ENCODE measurements at regions not wholly inside any gene's neighbourhood (a gene's known extent, or its start where the extent isn't known, plus 50 kb on each side); places are given as distances from the start of the nearest gene placed in this dataset.

DNA sequence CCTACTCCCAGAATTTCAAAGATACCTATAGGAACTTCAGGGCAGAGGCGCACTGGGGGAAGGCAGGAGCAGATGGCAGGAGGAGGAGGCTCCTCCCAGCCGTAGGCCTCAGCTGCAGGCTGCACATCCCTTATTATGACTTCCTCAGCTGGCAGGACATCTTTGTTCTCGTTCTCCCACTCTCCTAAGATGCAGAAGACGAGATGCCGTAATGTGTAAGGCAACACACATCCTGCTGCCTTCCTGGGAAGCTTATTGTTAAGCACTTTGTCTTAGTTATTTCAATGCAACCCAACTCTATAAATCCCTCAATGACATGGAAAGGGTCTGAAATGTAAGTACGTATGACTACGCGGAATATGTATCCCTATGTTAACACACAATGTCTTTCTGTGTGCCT is 599.8 kb upstream of the MGMT start:
- DNase-seq: no peak

DNA sequence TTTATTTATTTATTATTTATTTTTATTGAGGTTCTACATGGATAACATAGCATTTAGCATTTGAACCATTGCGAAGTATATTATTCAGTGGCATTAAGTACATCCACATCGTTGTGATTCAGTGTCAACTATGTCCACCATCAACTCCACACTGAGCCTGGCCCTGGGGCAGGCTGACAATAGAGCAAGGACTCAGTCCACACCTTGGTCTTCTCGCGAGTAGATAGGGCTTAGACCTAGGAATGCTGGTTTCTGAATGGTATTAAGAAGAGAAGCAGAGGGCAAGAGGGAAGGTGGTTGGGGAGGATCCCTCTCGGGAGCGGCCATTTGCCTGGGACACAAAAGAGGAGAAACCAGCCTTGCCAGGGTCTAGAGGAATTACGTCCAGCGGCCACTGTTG is 599.2 kb upstream of the MGMT start:
- no peak for DNase-seq

DNA sequence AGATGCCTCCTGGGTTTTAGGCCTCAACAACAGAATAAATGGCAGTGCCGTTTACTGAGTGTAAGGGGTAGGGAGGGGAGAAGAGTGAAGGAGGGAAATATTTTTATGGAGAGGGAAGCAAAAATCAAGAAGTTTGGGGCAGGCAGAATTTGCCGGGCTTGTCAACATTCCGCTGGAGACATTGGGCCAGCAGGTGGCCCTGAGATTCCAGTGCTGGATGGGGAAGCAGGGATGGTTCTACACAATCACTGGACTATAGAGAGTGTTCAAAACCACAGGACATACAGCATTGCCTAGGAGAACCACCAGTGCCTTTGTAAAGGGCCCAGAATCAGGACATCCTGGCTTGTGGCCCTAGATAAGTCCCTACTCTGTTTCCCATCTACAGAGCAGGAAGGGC is 598.6 kb upstream of the MGMT start:
- DNase-seq: no peak

DNA sequence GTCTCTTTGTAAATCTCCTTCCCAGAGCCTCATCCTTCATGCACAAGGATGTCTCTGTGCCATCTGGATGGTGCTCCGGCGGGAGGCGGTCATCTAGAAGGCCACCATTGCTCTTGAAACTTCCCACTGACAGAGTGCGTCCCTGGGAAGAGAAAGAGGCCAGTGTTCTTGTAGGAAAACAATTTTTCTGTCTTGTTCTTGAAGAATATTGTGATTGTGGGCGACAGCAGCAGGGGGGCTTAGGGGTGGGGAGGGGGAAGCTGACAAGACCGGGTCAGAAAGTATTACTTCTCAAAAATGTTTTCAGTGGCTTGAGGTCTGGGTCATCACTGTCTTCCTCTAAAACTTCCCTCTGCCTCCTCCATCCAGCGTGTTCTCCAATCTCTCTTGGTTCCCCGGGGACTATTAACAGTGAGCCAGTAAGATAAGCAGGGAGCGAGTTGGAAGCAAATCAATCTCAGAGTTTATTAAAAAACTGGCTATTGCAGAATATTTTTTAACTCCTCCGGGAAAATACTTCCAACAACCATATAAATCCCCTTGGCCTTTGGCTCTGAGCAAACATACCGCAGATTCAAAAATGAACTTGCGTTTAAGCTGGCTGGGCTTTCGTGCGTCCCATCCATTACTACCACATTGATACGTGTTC is 597.8 kb upstream of the MGMT start:
- DNase-seq: no peak

DNA sequence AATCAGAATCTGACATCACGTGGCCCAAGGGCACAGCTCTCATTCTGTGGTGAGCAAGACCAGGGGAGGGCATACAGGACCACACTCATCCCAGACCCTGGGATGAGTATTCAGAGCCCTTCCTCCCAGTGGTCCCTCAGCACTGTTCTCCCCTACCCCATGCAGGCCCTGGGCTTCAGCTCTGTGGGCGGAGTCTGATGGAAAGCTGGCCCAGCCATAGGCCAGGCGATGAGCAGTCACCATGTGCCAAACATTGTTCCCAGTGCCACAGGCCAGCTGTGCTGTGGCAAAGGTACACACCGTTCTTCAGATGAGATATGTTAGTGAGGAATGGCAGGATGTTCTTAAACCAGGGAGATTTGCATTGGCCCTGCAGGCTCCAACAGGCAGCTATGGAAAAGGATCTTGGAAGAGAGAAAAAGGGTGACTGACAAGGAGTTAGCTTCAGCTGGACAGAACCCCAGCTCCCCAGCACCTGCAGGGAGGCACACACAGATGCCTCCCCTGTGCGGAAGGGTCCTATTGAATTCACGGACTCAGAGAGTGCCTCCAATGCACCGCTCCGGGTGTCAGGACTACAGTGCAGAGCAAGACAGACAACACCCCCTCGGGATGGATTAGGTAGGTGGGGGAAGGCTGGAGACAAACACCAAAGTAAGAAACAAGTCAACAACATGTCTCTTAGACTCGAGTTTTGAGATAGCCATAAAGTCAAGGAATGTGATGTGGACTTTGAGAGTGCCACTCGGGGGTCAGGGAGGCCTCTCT is 596.0 kb upstream of the MGMT start:
- DNase-seq: no peak

DNA sequence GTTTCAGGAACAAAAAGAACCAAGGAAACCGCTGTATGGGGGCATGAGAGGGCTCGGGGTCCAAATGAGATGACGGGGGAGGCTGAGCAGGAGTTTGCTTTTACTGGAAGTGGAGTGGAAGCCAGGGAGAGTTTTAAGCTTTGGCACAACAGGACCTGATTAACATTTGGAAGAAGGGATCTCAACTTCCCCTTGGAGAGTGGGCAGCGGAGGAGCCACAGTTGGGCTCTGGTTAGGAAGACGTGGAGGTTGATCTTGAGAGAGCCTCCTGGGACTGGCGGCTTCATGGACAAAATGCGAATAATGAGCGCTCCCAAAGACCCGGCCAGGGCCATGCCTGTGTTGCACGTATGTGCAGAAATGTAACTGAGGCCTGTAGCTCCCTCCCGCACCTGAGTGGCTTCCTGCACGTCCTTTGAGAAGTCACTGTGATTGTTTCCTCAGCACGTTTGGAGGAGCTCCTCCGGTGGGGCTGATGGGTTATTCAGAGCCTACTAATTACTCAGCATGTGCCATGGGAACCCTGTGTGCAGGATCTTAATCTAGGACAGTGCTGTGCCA is 595.3 kb upstream of the MGMT start:
- DNase-seq: no peak

DNA sequence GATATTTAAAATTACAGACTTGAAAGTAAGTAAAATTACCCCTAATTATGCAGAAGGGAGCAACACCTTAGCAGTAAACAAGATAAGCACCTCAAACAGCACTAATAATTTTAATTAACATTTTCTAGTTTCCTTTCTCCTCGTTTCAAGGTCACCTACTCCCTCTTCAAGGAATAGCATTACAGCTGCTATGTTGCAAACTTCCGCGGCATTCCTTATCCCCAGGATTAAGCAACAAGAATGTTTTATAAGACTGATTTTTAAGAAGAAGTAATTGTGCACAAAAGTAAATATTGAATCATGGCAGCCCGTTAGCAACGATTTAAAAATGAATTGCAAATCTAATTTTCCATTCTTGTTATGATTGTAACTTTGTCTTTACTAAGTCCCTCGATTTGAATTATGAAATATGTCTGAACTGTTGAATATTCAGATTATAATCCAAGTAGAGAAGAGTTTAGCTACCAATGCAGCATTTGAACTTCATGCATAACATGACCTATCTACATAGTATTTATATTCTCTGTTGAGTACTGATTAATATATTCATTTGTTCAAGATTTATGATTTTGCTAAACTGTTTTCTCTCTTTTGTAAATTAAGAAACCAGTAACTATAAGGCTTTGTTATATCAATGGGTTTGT is 593.5 kb upstream of the MGMT start:
- no peak for DNase-seq

DNA sequence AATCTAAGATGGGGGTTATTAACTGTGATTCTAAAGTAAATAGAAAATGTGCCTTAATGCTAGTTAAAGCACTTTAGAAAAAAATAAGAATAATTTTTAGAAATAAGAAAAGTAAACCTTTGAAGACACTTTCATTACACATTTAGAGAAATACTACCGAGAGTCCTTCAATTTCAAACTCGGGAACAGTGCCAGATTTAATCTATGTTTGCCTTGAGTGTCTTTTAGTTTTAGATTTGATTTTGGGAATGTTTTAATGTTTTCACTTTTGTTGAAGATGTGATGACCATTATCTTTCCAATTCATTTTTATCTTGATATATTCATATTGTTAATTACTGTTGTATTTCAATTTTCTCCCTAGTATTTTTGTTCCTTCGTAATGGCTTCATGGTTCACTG is 592.7 kb upstream of the MGMT start:
- DNase-seq: no peak

DNA sequence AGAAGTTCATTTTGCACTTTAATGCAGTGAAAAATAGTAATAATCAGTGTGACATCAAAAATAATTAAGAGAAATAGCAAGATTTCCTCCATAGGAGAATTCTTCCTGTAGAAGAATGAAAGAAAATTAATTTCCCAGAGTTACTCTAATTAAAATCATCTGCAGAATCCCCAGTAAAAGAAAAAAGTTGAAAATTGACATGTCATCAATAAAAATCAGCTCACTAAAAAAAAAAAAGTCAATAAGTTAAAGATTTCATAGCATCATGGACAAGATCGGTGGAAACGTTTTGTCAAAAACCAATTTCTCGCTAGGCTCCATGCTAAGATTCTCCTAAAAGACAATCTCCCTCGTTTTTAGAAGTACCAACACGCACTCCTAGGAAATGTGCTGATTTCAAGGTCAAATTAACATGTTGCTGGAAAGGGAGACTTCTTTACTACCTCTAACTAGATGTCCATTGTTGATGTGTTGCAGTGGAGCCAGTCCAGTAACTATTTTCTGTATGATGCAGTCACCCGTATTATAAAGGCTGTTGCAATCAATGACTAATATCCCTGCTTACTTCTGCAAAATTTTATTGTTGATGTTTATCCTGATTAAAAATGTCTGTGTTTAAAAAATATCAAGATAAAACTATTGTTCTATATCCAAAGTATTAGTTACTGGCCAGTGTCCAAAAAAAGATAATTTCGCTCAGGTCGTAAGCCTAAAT is 591.9 kb upstream of the MGMT start:
- no peak for DNase-seq

DNA sequence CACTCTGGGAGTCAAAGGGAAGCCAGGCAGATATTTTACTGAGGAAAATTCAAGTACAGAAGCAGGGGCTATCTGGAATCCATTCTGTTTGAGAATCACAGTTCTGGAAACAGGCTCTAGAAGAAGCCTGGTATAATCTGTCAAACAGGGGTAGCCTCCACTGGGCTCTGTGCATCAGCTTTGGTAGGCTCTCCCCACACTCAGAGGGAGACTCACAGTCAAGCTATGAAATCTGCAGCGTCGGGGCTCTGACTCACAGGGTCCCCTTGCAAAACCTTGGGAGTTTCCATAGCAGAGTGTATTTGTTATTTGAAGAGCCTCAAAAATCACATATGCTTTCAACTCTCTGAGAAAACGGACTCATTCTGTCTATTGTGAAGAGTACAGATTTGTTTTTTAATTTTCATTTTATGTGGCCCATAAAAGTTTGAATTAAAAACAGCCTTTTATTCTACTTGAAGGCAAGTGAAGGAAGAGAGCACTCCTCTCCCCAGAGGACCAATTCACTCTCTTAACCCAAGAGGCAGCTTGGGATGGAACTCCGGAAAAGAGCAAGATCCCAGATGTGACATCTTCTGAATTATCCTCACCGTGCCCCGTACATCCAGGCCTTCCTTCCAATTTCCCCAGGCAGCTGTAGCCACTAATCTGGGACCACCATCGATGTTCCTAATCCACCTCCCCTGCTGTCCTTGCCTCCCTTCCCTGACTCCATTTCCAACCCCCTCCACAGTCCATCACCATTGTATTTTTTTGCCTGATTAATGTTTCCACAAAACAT is 590.9 kb upstream of the MGMT start:
- no peak for DNase-seq

DNA sequence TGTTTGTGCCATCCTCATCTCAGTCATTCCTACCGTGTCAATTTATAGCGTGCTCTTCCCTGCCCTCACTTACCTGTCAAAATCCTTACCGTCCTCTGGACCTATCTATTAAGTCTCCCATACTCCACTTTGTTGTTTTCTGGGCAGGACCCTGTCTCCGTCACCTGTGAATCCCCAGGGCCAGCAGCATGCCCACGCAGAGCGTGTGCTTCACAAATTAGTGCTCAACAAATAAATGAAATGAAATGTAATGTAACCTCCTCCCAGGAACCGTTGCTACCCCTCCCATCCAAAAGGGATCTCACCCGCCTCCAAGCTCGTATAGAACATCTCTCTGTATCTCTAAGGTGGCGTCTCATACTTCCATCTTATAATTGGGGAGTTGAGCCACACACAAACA is 589.9 kb upstream of the MGMT start:
- no peak for DNase-seq

DNA sequence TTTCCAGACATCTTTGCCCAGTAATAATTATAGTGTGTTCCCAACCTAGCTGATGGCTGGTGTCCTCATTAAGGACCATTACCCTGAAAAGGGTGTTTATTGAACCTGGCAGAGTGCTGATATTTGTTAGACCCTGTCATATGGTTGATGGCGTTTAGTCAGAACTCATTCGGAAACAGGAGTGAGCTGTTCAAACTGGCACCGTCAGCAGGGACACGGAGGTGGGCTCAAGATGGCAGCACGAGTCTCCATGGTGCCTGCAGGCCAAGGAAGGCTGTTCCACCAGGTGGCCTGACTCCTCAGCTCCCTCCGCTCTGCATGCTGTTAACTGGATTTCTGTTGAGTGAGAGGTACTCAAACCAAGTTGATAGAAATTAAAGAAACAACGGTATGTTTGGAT is 589.1 kb upstream of the MGMT start:
- DNase-seq: no peak

DNA sequence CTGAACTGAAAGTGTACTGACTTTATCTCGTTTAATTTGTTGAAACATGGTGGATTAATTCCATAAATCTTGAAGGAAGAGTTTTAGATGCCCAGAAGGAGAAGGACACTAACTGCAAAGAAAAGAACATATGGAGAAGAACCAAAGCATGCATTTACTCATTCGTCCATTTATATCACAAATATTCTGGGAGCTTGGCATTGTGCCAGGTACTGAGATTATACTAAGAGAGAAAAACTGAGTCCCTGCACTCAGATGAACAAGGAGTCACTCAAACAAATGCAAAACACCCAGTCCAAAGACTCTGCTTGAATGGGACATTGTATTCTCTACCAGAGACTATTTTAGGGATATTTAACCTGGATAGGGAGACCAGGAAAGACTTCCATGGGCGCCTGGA is 588.0 kb upstream of the MGMT start:
- no peak for DNase-seq

DNA sequence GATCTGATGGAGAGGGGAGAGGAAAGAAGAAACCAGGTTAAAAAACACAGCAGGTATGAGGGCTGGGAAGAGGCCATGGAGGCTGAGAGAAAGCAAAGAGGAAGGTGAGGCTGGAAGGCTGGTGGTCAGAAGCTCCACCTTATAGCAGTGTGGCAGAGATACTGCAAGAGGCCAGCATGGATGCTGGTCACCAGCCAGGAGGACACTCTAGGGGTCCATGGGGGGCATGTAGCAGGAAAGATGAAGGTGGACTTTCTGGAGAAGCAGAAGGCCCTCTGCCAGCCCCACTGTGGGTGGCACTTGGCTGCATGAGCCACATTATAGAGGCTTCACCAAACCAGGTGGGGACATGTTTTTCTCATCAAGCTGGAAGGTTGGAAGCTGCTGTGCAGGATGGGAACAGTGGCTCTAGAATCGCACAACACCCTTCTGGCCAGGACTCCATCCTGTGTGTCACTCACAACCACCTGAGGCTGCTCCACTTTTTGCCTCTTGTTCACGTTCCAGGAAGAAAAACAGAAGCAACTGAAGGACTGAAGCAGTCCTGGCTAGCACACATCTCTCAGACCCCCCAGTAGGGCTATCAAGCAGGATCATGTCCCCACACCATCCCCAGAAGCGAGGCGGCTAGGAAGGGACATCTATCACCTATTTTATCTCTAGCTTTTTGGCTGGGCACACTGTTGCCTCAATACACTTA is 587.5 kb upstream of the MGMT start:
- no peak for DNase-seq

DNA sequence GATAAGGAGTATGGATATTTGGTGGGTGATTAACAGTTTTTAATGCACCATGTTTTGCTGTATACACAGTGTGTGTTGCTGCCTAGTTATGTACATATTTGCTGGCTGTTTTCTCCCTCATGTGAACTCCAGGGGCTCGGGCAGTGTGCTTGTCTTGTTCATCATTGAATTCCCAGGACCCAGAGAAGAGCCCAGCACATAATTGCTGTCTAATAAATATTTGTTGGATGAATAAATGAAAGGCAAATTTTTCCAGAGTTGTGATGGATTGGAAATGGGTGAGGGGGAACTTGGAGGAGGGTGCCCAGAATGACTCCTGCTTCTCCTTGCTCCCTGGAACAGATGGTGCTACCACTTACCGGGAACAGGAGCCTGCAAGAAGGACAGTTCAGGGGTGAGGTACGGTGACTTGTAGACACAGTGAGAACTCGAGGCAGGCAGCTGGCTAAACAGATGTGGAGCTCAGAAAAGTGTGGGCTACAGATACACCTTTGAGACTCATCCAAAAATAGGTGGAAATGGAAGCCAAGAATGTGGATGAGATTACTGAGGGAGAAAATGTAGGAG is 586.8 kb upstream of the MGMT start:
- DNase-seq: no peak

DNA sequence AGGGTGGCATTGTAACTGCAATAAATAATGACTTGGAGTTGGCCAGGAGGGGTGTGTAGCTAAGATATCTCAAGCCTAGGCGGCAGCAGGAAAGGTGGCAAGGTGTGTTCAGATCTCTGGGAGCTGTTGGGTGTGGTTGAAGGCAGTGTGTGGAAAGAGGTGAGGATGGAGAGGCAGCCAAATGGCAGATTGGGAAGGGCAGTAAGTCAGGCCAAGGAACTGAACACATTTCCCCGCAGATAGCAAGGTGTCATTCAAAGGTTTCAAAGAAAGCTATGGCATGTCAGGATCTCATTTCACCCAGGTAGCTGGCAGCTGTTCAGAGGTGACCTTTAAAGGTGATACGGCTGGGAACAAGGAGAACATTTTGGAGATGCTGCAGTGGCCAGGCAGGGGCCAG is 586.0 kb upstream of the MGMT start:
- no peak for DNase-seq

DNA sequence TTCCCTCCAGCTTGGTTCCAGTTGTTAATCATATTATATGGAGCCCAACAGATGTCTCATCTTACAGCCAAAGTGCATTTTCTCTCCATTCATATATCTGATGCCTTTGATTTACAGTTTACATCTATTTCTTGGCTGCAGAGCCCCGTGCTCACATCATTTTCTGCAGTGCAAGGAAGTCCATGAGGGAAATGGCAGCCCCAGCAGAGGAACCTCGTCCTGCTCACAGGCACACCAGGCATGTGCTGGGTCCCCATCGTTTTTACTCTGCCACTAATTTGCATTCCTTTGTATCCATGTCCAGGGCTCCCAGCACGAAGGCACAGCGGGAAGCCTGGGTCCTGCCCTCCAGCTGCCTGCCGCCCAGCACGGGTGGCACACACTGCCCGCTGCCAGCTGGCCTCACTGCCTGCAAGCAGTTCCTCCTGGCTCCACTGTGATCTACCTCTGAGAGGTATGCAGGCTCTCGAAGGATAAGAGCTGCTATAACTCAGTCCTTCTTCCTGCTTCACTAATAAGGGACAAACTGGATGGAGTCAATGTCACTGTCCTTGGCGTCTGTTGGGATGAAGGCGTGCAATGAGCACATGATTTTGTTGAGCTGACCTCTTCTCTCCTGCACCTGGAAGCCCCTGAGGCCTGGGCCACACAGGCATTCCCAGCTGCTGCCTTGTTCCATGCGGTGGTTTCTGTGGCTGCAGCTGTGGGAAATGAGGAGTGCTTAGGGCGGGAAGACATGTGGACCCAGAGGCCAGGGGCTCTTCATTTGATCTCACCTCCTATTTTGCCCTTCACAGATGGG is 583.6 kb upstream of the MGMT start:
- no peak for DNase-seq

DNA sequence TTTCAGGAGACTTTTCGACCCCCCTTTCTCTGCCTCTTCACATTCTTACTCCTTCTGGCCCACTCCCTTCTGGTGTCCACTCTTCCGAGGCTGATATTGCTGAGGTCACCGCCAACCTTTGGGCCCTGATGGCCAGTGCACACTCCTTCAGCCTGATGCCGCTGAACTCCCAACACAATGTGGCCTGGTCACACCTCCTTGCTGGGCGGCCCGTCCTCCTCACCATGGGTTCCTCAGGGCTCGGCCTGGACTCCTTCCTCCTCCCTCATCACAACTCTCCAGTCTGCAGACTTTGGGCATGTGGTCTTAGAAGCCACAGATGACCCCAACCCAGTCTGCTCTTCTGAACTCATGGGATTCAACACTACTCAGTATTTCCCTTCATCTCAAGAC is 583.0 kb upstream of the MGMT start:
- DNase-seq: no peak

DNA sequence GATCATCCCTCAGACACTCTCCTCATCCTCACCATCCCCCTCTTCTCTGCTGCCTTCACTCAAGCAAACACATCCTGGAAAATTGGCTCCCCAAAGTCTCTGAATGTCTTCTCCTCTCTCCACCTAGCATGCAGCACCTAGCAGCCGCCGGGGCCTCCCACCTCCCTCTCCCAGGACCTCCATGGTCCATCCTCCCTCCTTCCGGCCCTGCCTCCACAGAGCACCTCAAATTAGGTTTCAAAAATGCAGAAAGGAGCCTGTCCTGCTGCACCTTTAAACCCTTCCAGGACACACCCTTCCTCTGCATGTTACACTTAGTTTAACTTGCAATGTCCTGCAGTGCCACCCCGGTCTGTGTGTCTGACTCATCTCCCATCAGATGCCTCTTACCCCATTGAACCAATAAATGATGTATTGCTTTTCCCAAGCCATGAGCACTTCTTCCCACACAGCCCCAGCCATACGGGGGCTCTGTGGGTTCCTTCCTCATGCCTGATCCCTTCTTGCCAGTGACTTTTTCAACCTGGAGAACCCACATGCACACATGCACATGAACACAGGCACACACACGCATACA is 582.5 kb upstream of the MGMT start:
- DNase-seq: no peak
